ENCODE measurements at regions not wholly inside any gene's neighbourhood (a gene's known extent, or its start where the extent isn't known, plus 50 kb on each side); places are given as distances from the start of the nearest gene placed in this dataset.

- TF ChIP-seq AKNA (CRISPR knock-in tag; IDR thresholded peaks at IDR 0.05; ENCODE audit: borderline replicate concordance): no peak
- TF ChIP-seq ZNF326 (CRISPR knock-in tag; IDR thresholded peaks at IDR 0.05; ENCODE audit: borderline replicate concordance): no peak
- TF ChIP-seq ZNF251 (CRISPR knock-in tag; IDR thresholded peaks at IDR 0.05): no peak
- TF ChIP-seq SIN3A (IDR thresholded peaks at IDR 0.05; ENCODE audit: borderline replicate concordance, low read depth, low read length): no peak
- no peak for TF ChIP-seq BRCA1 (CRISPR knock-in tag; IDR thresholded peaks at IDR 0.05)
- TF ChIP-seq FOXA1 (IDR thresholded peaks at IDR 0.05): no peak
- peak; percentile 61 for TF ChIP-seq FOXA1 (CRISPR knock-in tag; IDR thresholded peaks at IDR 0.05)
- no peak for TF ChIP-seq ZNF563 (CRISPR knock-in tag; IDR thresholded peaks at IDR 0.05)
- peak; percentile 90 for TF ChIP-seq TCF7 (IDR thresholded peaks at IDR 0.05; ENCODE audit: low read depth)
- TF ChIP-seq ZNF530 (CRISPR knock-in tag; IDR thresholded peaks at IDR 0.05; ENCODE audit: low read depth): no peak
- TF ChIP-seq DPF2 (CRISPR knock-in tag; IDR thresholded peaks at IDR 0.05; ENCODE audit: borderline replicate concordance, low read depth): no peak
- no peak for TF ChIP-seq PBX3 (CRISPR knock-in tag; IDR thresholded peaks at IDR 0.05; ENCODE audit: borderline replicate concordance)
- no peak for TF ChIP-seq ETS1 (CRISPR knock-in tag; IDR thresholded peaks at IDR 0.05)
- no peak for TF ChIP-seq NBN (conservative IDR thresholded peaks at IDR 0.05)
- no peak for TF ChIP-seq ZNF891 (CRISPR knock-in tag; IDR thresholded peaks at IDR 0.05)
- TF ChIP-seq ZNF496 (CRISPR knock-in tag; IDR thresholded peaks at IDR 0.05; ENCODE audit: insufficient replicate concordance): no peak
- no peak for TF ChIP-seq KDM1A (CRISPR knock-in tag; IDR thresholded peaks at IDR 0.05)
- no peak for TF ChIP-seq GMEB1 (CRISPR knock-in tag; IDR thresholded peaks at IDR 0.05; ENCODE audit: borderline replicate concordance)
- peak; percentile 53; the same call in 1 of the 2 replicates for TF ChIP-seq SIX4 (CRISPR knock-in tag; IDR thresholded peaks at IDR 0.05)
- peak; percentile 18; the same call in 1 of the 2 replicates for TF ChIP-seq MAX (IDR thresholded peaks at IDR 0.05)
- peak; percentile 81 for TF ChIP-seq POGZ (CRISPR knock-in tag; IDR thresholded peaks at IDR 0.05)
Observed at GRCh38 chr2:226190479-226191252, 609.0 kb downstream of the IRS1 start (continued).
